HepG2 (cell line): ENCODE measurements at regions not wholly inside any gene's neighbourhood (a gene's known extent, or its start where the extent isn't known, plus 50 kb on each side); places are given as distances from the start of the nearest gene placed in this dataset.

Experiments used
- ATAC-seq: fragments of 200-7000 bp; cut with Tn5 transposase; 3 replicates; pipeline ENCODE4 v1.9.1; 2020; ENCODE audit warnings: mild to moderate bottlenecking, moderate library complexity
- BruUV-seq: library from RNA; stranded (reverse); fragments of 400-500 nt; replicated peaks from 2 replicates; lab custom pipeline; 2021; lab: Mats Ljungman, UMichigan
- CTCF ChIA-PET: fragments of 300-600 bp; formaldehyde crosslinking; extraction: SDS; loops from one replicate; lab custom pipeline; 2021; ENCODE audit warnings: low total read pairs, inconsistent platforms, low intra/inter-chr PET ratio; lab: Yijun Ruan, JAX
- POLR2A ChIA-PET: fragments of 350-600 bp; sonication (Branson Sonifier 250); formaldehyde crosslinking; loops from one replicate; lab custom pipeline; 2020; ENCODE audit warnings: antibody characterized with exemption, inconsistent platforms; lab: Yijun Ruan, JAX
- DNase-seq: peaks from one replicate; pipeline ENCODE4 v3.0.0-alpha.2; 2015; ENCODE audit warnings: low spot score
- FAIRE-seq: peaks from 3 replicates; lab custom pipeline; 2011; peaks lifted over from hg19 to GRCh38; lab: Jason Lieb, UNC
- H2AFZ ChIP-seq: one replicate; pipeline ENCODE4 v1.6.1; 2011; ENCODE audit warnings: low read length, inconsistent platforms
- H3K27ac ChIP-seq: fragments of 300-600 bp; 3 replicates; pipeline ENCODE4 v1.8.0; 2011; ENCODE audit warnings: mixed run types, mild to moderate bottlenecking, mixed read lengths, low read length, inconsistent platforms; ENCODE audit not compliant: insufficient read depth; ENCODE audit errors: extremely low read length
- H3K27me3 ChIP-seq, 2 experiments: fragments of 200-600 bp in 1 of 2; 2 replicates in 1 of 2; 3 replicates in 1 of 2; pipeline versions ENCODE4 v1.6.0 to v1.8.0; 2011; ENCODE audit warnings: low read length in 2 of 2, mild to moderate bottlenecking in 2 of 2, moderate library complexity in 2 of 2, inconsistent platforms in 1 of 2; ENCODE audit not compliant: insufficient read depth in 2 of 2, control insufficient read depth in 1 of 2
- H3K36me3 ChIP-seq, 2 experiments: fragments of 200-600 bp in 1 of 2; replicated peaks in 1 of 2; 2 replicates in 1 of 2; 3 replicates in 1 of 2; pipeline versions ENCODE4 v1.5.1 to v1.8.0; 2011; ENCODE audit warnings: low read length in 2 of 2, inconsistent platforms in 1 of 2; ENCODE audit not compliant: insufficient read depth in 2 of 2, control insufficient read depth in 1 of 2
- H3K4me1 ChIP-seq: 2 replicates; pipeline ENCODE4 v1.5.1; 2012; ENCODE audit warnings: low read length, inconsistent platforms; ENCODE audit not compliant: insufficient read depth
- H3K4me2 ChIP-seq: 2 replicates; pipeline ENCODE4 v1.6.0; 2011; ENCODE audit warnings: low read depth, low read length, inconsistent platforms
- H3K4me3 ChIP-seq, 3 experiments: fragments of 200-600 bp in 1 of 3; sonication (generic), shearing (Covaris generic) in 1 of 3; replicated peaks in 1 of 3; 2 replicates each; pipeline ENCODE4 v1.5.1; 2011 to 2016; ENCODE audit warnings: low read length in 3 of 3, inconsistent platforms in 2 of 3, low read depth in 2 of 3, mild to moderate bottlenecking in 2 of 3, control low read depth in 1 of 3, mixed read lengths in 1 of 3; ENCODE audit not compliant: insufficient read depth in 1 of 3
- H3K79me2 ChIP-seq: one replicate; pipeline ENCODE4 v1.6.1; 2011; ENCODE audit warnings: low read length, inconsistent platforms; ENCODE audit not compliant: insufficient read depth
- H3K9ac ChIP-seq: 2 replicates; pipeline ENCODE4 v1.6.0; 2011; ENCODE audit warnings: mild to moderate bottlenecking, low read depth, low read length, inconsistent platforms; ENCODE audit not compliant: insufficient read depth
- H3K9me3 ChIP-seq: 2 replicates; pipeline ENCODE4 v1.5.1; 2012; ENCODE audit warnings: mild to moderate bottlenecking, low read length
- H4K20me1 ChIP-seq: 2 replicates; pipeline ENCODE4 v1.6.0; 2011; ENCODE audit warnings: inconsistent platforms, mild to moderate bottlenecking, low read length, moderate library complexity; ENCODE audit not compliant: insufficient read depth
- NFKBIZ ChIP-seq: IDR thresholded peaks from 2 replicates; pipeline ENCODE4 v1.6.1; 2018; ENCODE audit warnings: missing genetic modification reagents, missing compliant biosample characterization
- ZNF232 ChIP-seq: sonication (generic); formaldehyde crosslinking; IDR thresholded peaks from 2 replicates; pipeline ENCODE4 v1.4.0; 2020; ENCODE audit warnings: missing genetic modification reagents, borderline replicate concordance
- ZNF407 ChIP-seq: sonication (generic); formaldehyde crosslinking; IDR thresholded peaks from one replicate; pipeline ENCODE4 v1.5.1; 2020; ENCODE audit warnings: mild to moderate bottlenecking, missing genetic modification reagents; ENCODE audit errors: not compliant biosample characterization
- ZNF605 ChIP-seq: sonication (generic); formaldehyde crosslinking; IDR thresholded peaks from 2 replicates; pipeline ENCODE4 v1.8.0; 2022; ENCODE audit warnings: mild to moderate bottlenecking, missing genetic modification reagents
- WGBS: methylation state at CpG from one replicate; pipeline ENCODE4 v1.1.6; 2017; ENCODE audit warnings: low lambda C conversion rate; 5-methylcytosine and 5-hydroxymethylcytosine counted together
- in situ Hi-C: cut with HindIII; loops from 2 replicates; pipeline ENCODE4 v1.10.0; 2017; ENCODE audit warnings: low pct_unique_long_range_greater_than_20kb; ENCODE audit not compliant: extremely low pct_ligation_motif_present
- intact Hi-C: fragments of 100-400 bp; cut with micrococcal nuclease; formaldehyde crosslinking; loops from one replicate; pipeline ENCODE4 v1.10.0; 2022; ENCODE audit not compliant: unreplicated experiment
- TF ChIP-seq, protein P1 (sequence below): IDR thresholded peaks from 2 replicates; pipeline ENCODE4 v1.6.1; 2016; ENCODE audit warnings: low read depth
- TF ChIP-seq, protein P2 (sequence below): sonication (generic); formaldehyde crosslinking; IDR thresholded peaks from 2 replicates; pipeline ENCODE4 v1.9.0; 2021; ENCODE audit warnings: mild to moderate bottlenecking, missing genetic modification reagents
- TF ChIP-seq, protein P3 (sequence below): sonication (generic); formaldehyde crosslinking; IDR thresholded peaks from 2 replicates; pipeline ENCODE4 v1.4.0; 2020; ENCODE audit warnings: mild to moderate bottlenecking, missing genetic modification reagents

DNA sequence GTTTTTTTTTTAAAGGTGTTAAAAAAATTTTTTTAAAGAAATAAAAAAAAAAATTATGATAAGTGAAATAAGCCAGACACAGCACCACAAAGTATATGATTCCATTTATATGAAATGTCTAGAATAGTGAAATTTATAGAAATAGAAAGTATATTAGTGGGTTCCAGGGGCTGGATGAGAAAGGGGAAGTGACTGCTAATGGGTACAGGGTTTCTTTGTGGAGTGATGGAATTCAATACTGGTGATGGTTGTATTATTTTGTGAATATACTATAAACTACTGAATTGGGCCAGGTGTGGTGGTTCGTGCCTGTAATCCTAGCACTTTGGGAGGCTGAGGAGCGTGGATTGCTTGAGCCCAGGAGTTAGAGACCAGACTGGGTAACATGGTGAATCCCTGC, 82.2 kb downstream of the KBTBD2 start:
- Histone ChIP-seq H3K4me2 (no peak overlapping the region), H3K4me3 (no peak overlapping the region), H3K4me1 (no peaks in the 10 kb centered on the region), H3K27me3 (no peaks in the 10 kb centered on the region), H3K9me3 (no peaks in the 10 kb centered on the region), H3K9ac (no peak overlapping the region), H3K27ac (no peak overlapping the region), H4K20me1 (no peaks in the 10 kb centered on the region), H3K79me2 (no peaks in the 10 kb centered on the region), H2AFZ (no peak overlapping the region), H3K36me3 (no peaks in the 10 kb centered on the region)
- WGBS = 96% methylated on average over 2 of the region's 2 CpGs
- ChIA-PET CTCF (no interaction called here), POLR2A (no interaction called here)
- in situ Hi-C loops (no loop called here), intact Hi-C loops (no loop called here)
- FAIRE-seq (no peak), DNase-seq (no peak), ATAC-seq (no peak)
- BruUV-seq = no TSS peak
- TF ChIP-seq NFKBIZ (no peak), ZNF232 (CRISPR knock-in tag) (no peak), ZNF605 (CRISPR knock-in tag) (no peak), ZNF407 (no peak)
- TF ChIP-seq, protein P1, sequence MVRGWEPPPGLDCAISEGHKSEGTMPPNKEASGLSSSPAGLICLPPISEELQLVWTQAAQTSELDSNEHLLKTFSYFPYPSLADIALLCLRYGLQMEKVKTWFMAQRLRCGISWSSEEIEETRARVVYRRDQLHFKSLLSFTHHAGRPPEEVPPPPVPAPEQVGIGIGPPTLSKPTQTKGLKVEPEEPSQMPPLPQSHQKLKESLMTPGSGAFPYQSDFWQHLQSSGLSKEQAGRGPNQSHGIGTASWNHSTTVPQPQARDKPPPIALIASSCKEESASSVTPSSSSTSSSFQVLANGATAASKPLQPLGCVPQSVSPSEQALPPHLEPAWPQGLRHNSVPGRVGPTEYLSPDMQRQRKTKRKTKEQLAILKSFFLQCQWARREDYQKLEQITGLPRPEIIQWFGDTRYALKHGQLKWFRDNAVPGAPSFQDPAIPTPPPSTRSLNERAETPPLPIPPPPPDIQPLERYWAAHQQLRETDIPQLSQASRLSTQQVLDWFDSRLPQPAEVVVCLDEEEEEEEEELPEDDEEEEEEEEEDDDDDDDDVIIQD (CRISPR knock-in tag) = no peak
- TF ChIP-seq, protein P2, sequence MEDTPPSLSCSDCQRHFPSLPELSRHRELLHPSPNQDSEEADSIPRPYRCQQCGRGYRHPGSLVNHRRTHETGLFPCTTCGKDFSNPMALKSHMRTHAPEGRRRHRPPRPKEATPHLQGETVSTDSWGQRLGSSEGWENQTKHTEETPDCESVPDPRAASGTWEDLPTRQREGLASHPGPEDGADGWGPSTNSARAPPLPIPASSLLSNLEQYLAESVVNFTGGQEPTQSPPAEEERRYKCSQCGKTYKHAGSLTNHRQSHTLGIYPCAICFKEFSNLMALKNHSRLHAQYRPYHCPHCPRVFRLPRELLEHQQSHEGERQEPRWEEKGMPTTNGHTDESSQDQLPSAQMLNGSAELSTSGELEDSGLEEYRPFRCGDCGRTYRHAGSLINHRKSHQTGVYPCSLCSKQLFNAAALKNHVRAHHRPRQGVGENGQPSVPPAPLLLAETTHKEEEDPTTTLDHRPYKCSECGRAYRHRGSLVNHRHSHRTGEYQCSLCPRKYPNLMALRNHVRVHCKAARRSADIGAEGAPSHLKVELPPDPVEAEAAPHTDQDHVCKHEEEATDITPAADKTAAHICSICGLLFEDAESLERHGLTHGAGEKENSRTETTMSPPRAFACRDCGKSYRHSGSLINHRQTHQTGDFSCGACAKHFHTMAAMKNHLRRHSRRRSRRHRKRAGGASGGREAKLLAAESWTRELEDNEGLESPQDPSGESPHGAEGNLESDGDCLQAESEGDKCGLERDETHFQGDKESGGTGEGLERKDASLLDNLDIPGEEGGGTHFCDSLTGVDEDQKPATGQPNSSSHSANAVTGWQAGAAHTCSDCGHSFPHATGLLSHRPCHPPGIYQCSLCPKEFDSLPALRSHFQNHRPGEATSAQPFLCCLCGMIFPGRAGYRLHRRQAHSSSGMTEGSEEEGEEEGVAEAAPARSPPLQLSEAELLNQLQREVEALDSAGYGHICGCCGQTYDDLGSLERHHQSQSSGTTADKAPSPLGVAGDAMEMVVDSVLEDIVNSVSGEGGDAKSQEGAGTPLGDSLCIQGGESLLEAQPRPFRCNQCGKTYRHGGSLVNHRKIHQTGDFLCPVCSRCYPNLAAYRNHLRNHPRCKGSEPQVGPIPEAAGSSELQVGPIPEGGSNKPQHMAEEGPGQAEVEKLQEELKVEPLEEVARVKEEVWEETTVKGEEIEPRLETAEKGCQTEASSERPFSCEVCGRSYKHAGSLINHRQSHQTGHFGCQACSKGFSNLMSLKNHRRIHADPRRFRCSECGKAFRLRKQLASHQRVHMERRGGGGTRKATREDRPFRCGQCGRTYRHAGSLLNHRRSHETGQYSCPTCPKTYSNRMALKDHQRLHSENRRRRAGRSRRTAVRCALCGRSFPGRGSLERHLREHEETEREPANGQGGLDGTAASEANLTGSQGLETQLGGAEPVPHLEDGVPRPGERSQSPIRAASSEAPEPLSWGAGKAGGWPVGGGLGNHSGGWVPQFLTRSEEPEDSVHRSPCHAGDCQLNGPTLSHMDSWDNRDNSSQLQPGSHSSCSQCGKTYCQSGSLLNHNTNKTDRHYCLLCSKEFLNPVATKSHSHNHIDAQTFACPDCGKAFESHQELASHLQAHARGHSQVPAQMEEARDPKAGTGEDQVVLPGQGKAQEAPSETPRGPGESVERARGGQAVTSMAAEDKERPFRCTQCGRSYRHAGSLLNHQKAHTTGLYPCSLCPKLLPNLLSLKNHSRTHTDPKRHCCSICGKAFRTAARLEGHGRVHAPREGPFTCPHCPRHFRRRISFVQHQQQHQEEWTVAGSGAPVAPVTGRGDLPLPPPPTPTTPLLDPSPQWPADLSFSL (CRISPR knock-in tag) = no peak
- TF ChIP-seq, protein P3, sequence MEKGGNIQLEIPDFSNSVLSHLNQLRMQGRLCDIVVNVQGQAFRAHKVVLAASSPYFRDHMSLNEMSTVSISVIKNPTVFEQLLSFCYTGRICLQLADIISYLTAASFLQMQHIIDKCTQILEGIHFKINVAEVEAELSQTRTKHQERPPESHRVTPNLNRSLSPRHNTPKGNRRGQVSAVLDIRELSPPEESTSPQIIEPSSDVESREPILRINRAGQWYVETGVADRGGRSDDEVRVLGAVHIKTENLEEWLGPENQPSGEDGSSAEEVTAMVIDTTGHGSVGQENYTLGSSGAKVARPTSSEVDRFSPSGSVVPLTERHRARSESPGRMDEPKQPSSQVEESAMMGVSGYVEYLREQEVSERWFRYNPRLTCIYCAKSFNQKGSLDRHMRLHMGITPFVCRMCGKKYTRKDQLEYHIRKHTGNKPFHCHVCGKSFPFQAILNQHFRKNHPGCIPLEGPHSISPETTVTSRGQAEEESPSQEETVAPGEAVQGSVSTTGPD (CRISPR knock-in tag) = no peak
